ACC112 (cell line): ENCODE measurements at regions not wholly inside any gene's neighbourhood (a gene's known extent, or its start where the extent isn't known, plus 50 kb on each side); places are given as distances from the start of the nearest gene placed in this dataset.
A peak's percentile ranks its signal among the peaks of the same experiment; 100 is the strongest.
"Not testable (repeated sequence)": the region's sequence is repeated elsewhere in the genome, so short reads cannot be mapped to it uniquely, and the experiment has no call there.

Experiments
- H2AFZ ChIP-seq: fragments of 200-600 bp; sonication (generic); one replicate; pipeline ENCODE4 v1.6.0; 2017; ENCODE audit warnings: antibody characterized with exemption, low read length; ENCODE audit not compliant: unreplicated experiment
- H3K27ac ChIP-seq: fragments of 200-600 bp; sonication (generic); 2 replicates; pipeline ENCODE4 v1.5.1; 2014; ENCODE audit warnings: low read depth, mild to moderate bottlenecking, antibody characterized with exemption, low read length, moderate library complexity
- H3K27me3 ChIP-seq: fragments of 200-600 bp; sonication (generic); 2 replicates; pipeline ENCODE4 v1.6.1; 2014; ENCODE audit warnings: mild to moderate bottlenecking, antibody characterized with exemption, low read length, moderate library complexity, mixed read lengths; ENCODE audit not compliant: insufficient read depth
- H3K36me3 ChIP-seq: fragments of 200-600 bp; sonication (generic); 2 replicates; pipeline ENCODE4 v1.6.1; 2016; ENCODE audit warnings: mild to moderate bottlenecking, antibody characterized with exemption, low read length, moderate library complexity, mixed read lengths; ENCODE audit not compliant: insufficient read depth
- H3K4me1 ChIP-seq: fragments of 200-600 bp; sonication (generic); one replicate; pipeline ENCODE4 v1.6.1; 2016; ENCODE audit warnings: low read length, mixed read lengths; ENCODE audit not compliant: insufficient read depth, unreplicated experiment, control insufficient read depth
- H3K4me3 ChIP-seq: fragments of 200-600 bp; sonication (generic); 2 replicates; pipeline ENCODE4 v1.5.1; 2014; ENCODE audit warnings: mild to moderate bottlenecking, low read depth, low read length
- H3K79me2 ChIP-seq: fragments of 200-600 bp; sonication (generic); one replicate; pipeline ENCODE4 v1.6.0; 2016; ENCODE audit warnings: low read length; ENCODE audit not compliant: control insufficient read depth, unreplicated experiment, insufficient read depth

DNA sequence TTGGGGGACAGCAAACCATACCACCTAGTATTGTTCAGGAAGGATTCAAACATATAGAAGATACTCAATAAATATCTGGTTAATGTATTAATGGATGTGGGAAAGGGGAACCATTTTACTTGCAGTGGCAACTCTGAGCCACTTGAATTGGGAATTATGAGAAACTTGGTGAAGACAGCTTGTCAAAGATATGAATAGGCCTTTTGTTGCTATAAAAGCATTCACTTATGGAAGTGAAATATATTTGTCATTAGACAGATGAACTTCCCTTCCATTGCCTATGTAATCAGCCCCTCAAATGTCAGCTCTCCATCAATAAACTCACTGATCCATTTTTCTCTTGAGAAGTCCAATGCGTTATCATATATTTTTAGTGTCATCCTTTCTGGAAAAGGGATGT is 56.1 kb downstream of the GPR85 start:
- Histone ChIP-seq H3K4me3 (no peak overlapping the region), H2AFZ (no peak overlapping the region), H3K36me3 (no peaks in the 10 kb centered on the region), H3K79me2 (no peaks in the 10 kb centered on the region), H3K4me1 (no peaks in the 10 kb centered on the region), H3K27me3 (no peaks in the 10 kb centered on the region), H3K27ac (no peak overlapping the region)

DNA sequence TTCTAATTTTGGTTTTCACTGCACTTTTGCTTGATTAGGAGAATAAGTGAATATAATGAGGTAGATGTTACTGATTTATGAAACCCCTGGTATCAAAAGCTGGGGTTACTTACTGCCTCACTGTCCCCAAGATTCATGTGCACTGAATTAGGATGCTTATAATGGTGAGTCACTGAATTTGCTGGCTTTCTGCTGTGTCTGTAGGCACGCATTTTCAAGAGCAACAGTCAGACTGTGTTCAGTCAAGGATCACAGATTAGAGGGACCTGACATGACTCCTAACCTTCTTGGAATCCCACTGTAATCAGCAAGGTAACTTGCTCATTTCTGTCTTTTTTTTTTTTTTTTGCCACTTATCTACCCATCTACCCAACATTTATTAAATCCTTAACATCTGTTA is 59.7 kb downstream of the GPR85 start:
- H3K4me1 ChIP-seq, result no peaks in the 10 kb centered on the region
- no peaks in the 10 kb centered on the region for H3K79me2 ChIP-seq
- H3K4me3 ChIP-seq, result no peak overlapping the region
- no peak overlapping the region for H2AFZ ChIP-seq
- H3K36me3 ChIP-seq, result no peaks in the 10 kb centered on the region
- no peak overlapping the region for H3K27ac ChIP-seq
- no peaks in the 10 kb centered on the region for H3K27me3 ChIP-seq

DNA sequence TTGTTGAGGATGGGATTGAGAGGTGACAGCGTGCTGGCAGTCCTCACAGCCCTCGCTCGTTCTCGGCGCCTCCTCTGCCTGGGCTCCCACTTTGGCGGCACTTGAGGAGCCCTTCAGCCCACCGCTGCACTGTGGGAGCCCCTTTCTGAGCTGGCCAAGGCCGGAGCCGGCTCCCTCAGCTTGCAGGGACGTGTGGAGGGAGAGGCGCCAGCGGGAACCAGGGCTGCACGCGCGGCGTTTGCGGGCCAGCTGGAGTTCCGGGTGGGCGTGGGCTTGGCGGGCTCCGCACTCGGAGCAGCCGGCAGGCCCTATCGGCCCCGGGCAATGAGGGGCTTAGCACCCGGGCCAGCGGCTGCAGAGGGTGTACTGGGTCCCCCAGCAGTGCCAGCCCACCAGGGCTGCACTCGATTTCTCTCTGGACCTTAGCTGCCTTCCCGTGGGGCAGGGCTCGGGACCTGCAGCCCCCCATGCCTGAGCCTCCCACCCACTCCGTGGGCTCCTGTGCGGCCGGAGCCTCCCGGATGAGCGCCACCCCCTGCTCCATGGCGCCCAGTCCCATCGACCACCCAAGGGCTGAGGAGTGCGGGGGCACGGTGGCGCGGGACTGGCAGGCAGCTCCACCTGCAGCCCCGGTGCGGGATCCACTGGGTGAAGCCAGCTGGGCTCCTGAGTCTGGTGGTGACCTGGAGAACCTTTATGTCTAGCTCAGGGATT is 69.3 kb downstream of the GPR85 start:
- H3K27ac ChIP-seq, H3K4me1 ChIP-seq, H3K36me3 ChIP-seq, H3K4me3 ChIP-seq, H3K79me2 ChIP-seq, H3K27me3 ChIP-seq, H2AFZ ChIP-seq: not testable (repeated sequence)

DNA sequence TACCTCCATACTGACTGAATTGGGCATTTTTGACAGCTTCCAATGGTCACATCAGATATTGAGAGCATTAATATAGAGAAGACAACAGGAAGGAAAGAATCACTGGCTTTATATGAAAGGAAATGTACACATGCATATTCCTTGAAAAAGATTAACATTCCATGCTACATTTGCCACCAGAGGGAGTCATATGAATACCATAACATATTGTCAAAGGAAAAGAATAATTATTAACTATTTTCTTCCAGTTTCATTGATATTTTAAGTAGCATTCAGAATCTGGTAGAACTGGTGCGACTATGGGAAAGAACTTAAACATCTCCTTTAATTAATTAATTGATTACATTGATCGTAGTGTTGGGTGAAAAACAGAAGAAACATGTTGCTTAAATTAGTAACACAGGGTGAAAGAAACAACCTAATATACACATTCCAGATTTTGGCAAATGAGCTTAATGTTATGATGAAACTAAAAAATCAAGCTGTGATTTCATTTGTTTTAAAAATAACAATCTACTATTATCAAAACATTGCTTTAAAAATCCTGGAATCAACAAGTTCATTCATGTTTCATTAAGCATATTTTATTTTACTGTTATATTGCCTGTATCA is 71.5 kb downstream of the GPR85 start:
- Histone ChIP-seq H3K36me3 (no peaks in the 10 kb centered on the region), H3K27ac (no peak overlapping the region), H3K4me3 (no peak overlapping the region), H3K27me3 (no peaks in the 10 kb centered on the region), H3K79me2 (no peaks in the 10 kb centered on the region), H2AFZ (peak overlapping the region; percentile 66), H3K4me1 (no peaks in the 10 kb centered on the region)

DNA sequence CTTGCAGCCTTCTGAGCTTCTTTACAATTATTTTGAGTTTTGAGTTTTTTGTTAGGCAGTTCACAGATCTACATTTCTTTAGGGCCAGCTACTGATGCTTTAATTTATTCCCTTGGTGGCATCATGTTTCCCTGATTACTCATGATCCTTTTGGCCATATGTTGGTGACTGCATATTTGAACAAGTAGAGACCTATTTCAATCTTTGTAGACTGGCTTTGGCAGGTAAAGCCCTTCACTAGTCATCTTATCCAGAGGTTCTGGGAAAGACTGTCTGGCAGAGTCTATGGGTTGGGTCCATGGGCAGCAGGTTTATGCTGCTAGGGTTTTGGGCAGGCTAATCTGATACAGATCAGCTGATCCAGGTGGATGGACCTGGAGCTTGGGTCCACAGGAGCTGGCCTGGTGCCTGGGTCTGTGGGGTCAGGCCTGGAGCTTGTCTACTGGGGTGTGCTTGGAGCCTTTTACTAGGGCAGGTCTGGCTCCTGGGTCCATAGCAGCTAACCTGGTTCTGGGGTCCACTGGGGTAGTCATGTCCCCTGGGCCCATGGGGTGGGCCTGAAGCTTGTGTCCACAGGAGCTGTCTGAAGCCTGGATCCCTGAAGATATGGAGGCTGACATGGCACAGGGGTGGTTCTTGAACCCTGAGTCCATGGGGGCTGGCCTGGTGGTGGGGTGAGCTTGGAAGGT is 72.7 kb downstream of the GPR85 start:
- no peak overlapping the region for H3K4me3 ChIP-seq
- H2AFZ ChIP-seq, result no peak overlapping the region
- H3K4me1 ChIP-seq, result no peaks in the 10 kb centered on the region

DNA sequence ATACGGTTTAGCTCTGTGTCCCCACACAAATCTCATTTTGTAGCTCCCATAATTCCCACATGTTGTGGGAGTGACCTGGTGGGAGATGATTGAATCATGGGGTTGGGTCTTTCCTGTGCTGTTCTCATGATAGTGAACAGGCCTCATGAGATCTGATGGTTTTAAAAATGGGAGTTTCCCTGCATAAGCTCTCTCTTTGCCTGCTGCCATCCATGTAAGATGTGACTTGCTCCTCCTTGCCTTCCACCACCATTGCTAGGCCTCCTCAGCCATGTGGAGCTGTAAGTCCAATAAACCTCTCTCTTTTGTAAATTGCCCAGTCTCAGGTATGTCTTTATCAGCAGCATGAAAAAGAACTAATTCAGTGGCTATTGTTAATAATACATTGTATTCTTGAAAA is 73.8 kb downstream of the GPR85 start:
- H2AFZ ChIP-seq, H3K4me3 ChIP-seq, H3K4me1 ChIP-seq, H3K27me3 ChIP-seq, H3K36me3 ChIP-seq, H3K79me2 ChIP-seq, H3K27ac ChIP-seq: not testable (repeated sequence)

More for the DNA sequence above, 72.7 kb downstream of the GPR85 start:
- Histone ChIP-seq H3K36me3 (no peaks in the 10 kb centered on the region), H3K27me3 (no peaks in the 10 kb centered on the region), H3K79me2 (no peaks in the 10 kb centered on the region), H3K27ac (no peak overlapping the region)

GRCh38 chr7:113010377-113010776 is 76.2 kb downstream of the GPR85 start:
- no peak overlapping the region for H2AFZ ChIP-seq
- H3K27ac ChIP-seq, result no peak overlapping the region
- H3K4me3 ChIP-seq, result no peak overlapping the region
- H3K27me3 ChIP-seq, result no peaks in the 10 kb centered on the region
- H3K36me3 ChIP-seq, result no peaks in the 10 kb centered on the region
- no peaks in the 10 kb centered on the region for H3K4me1 ChIP-seq
- no peaks in the 10 kb centered on the region for H3K79me2 ChIP-seq

DNA sequence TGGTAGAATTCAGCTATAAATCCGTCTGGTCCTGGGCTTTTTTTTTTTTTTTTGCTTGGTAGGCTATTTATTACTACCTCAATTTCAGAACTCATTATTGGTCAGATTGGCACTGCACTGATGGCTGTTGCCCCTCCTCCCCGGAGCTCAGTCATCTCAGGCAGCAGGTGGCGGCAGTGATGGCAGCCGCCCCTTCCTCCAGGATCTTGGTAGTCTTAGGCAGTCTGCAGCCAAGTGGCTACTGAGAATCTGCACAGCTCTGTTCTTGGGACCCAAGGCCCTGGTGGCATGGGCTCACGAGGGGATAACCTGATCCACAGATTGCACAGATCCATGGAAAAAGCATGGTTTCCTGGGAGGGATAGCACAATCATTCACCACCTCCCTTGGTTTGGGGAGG is 77.9 kb downstream of the GPR85 start:
- Histone ChIP-seq H3K4me3 (no peak overlapping the region), H3K27me3 (no peaks in the 10 kb centered on the region), H3K79me2 (no peaks in the 10 kb centered on the region), H3K27ac (no peak overlapping the region), H2AFZ (no peak overlapping the region), H3K36me3 (no peaks in the 10 kb centered on the region), H3K4me1 (no peaks in the 10 kb centered on the region)

- Histone ChIP-seq H3K4me1 (no peaks in the 10 kb centered on the region), H3K4me3 (no peak overlapping the region), H3K27me3 (no peaks in the 10 kb centered on the region), H3K36me3 (no peaks in the 10 kb centered on the region), H3K27ac (no peak overlapping the region), H3K79me2 (no peaks in the 10 kb centered on the region), H2AFZ (no peak overlapping the region)
Measured at GRCh38 chr7:113004726-113005454, 81.7 kb downstream of the GPR85 start.

DNA sequence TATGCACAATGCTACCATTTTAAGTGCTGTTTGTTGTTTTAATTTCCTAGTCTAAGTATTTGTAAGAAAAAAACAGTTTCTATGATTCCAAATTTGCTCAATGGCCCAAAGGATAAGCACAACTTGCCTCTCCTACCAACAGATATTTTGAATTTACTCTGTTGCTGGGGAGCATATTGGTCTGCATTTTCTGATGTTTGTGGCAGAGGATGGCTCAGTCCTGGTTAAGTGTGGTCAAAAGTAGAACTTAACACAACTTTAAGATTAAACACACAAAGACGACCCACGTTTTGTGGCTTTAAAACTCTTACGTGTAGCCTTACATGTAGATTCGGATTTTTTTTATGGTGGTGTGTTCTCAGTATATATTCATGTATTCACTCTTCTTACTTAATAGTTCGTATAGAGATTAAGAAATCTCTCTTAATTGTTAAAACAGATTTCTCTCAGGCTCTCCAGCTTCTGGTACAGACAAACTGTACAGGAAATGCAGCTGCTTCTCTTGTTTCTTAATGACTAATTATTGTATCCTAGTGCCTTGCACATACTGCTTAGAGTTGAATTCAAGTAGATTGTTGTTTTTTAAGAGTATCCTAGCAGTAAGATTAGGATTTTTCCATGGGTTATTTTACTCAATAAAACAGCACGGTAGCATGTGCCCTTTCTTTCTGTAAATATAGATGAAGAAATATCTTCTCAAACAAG is 86.2 kb downstream of the GPR85 start:
- Histone ChIP-seq H3K4me1 (peaks cover 14% of the 10 kb centered on the region), H2AFZ (no peak overlapping the region)

More for the DNA sequence above, 86.2 kb downstream of the GPR85 start:
- H3K27me3 ChIP-seq, result no peaks in the 10 kb centered on the region
- no peaks in the 10 kb centered on the region for H3K36me3 ChIP-seq
- no peak overlapping the region for H3K4me3 ChIP-seq
- no peaks in the 10 kb centered on the region for H3K79me2 ChIP-seq
- H3K27ac ChIP-seq, result no peak overlapping the region
